GM12891 (cell line): ENCODE measurements at regions not wholly inside any gene's neighbourhood (a gene's known extent, or its start where the extent isn't known, plus 50 kb on each side); places are given as distances from the start of the nearest gene placed in this dataset.

ENCODE experiments used
- DNase-seq: peaks from one replicate; pipeline ENCODE4 v3.0.0; 2011; ENCODE audit warnings: low spot score; ENCODE audit not compliant: insufficient read length
- FAIRE-seq: peaks from 2 replicates; lab custom pipeline; 2011; peaks lifted over from hg19 to GRCh38; lab: Jason Lieb, UNC
- PAX5 ChIP-seq: IDR thresholded peaks from 2 replicates; pipeline ENCODE4 v1.6.1; 2011; ENCODE audit warnings: low read length, moderate library complexity, mild to moderate bottlenecking; ENCODE audit not compliant: insufficient read depth, severe bottlenecking
- POLR2A ChIP-seq: IDR thresholded peaks from 2 replicates; pipeline ENCODE4 v1.6.1; 2011; ENCODE audit warnings: low read depth, low read length, control low read depth
- POLR2AphosphoS5 ChIP-seq: IDR thresholded peaks from 2 replicates; pipeline ENCODE4 v1.6.1; 2011; ENCODE audit warnings: low read depth, low read length, control low read depth
- POU2F2 ChIP-seq: IDR thresholded peaks from 2 replicates; pipeline ENCODE4 v1.6.1; 2011; ENCODE audit warnings: low read depth, mild to moderate bottlenecking, control low read depth, low read length, moderate library complexity
- SPI1 ChIP-seq: IDR thresholded peaks from 2 replicates; pipeline ENCODE4 v1.6.1; 2011; ENCODE audit warnings: low read depth, low read length, control low read depth
- TAF1 ChIP-seq: IDR thresholded peaks from 2 replicates; pipeline ENCODE4 v1.6.1; 2011; ENCODE audit warnings: low read depth, low read length, control low read depth

- TF ChIP-seq SPI1 (no peak), POLR2AphosphoS5 (no peak), POLR2A (no peak), PAX5 (no peak), POU2F2 (no peak), TAF1 (no peak)
- no peak for FAIRE-seq
- no peak for DNase-seq
Observed at GRCh38 chr9:28032268-28032590, 458.9 kb upstream of the C9orf72 start.

DNA sequence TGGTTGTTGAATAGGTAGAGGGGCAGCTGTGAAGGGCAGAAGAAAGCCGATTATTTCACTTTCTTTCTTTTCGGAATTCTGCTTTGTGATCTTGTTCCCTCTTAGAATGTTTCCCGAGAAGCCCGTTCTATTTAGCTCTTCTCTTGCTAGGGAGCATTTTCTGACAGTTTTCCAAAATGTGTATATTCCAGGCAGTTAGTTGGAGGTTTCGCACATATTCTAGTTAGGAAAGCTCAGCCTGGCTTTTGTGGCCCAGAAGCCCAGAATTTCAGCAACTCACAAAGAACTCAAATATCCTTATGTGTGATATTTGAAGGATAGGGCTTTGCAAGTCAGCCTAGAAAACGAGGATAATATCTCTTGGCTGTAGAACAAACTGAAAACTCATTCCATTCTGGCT, 461.0 kb upstream of the C9orf72 start:
- no peak for FAIRE-seq
- DNase-seq: no peak
- no peak for TF ChIP-seq PAX5

GRCh38 chr9:28037968-28038367, 464.7 kb upstream of the C9orf72 start:
- TF ChIP-seq TAF1 (no peak), POLR2AphosphoS5 (no peak), POU2F2 (no peak), PAX5 (no peak), SPI1 (no peak), POLR2A (no peak)
- FAIRE-seq: no peak

DNA sequence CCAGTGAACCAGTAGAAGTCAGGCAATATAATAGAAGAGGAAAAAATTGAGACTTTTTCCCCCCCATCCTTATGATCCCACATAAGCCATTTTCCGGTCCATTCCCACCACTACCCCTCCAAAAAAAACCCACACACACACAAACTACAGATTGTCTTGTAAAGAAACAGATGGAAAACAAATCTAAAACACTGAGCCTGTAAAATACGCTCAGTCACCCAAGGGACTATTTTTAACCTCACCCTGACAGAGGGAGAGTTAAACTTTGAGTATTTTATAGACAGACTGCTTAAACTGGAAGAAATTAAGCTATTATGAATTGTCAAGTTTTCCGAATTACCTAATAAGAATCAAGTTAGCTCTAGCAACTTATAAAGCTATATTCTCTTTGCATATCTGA, 471.8 kb upstream of the C9orf72 start:
- FAIRE-seq (no peak), DNase-seq (no peak)
- no peak for TF ChIP-seq POU2F2
- no peak for TF ChIP-seq POLR2AphosphoS5
- no peak for TF ChIP-seq PAX5
- TF ChIP-seq POLR2A: no peak
- TF ChIP-seq SPI1: no peak
- no peak for TF ChIP-seq TAF1

More at GRCh38 chr9:28037968-28038367, 464.7 kb upstream of the C9orf72 start:
- no peak for DNase-seq

DNA sequence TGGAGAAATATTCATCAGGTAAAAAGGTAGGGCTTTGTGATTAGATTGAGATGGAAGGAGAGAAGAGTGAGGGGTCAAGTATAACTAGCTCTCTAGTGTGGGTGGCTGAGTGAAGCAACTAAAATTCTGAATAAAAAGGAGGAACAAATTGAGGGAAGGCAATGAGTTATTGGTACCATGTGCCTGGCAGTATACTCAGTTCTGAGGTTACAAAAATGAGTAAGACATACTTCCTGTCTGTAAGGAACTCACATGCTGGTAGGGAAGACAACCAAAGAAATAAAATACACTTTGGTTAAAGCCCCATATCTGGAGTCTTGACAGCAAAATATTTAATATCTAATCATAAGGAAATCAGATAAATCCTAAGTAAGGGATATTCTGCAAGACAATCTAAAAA, 476.8 kb upstream of the C9orf72 start:
- DNase-seq: no peak
- TF ChIP-seq POU2F2 (no peak), POLR2AphosphoS5 (no peak), SPI1 (no peak), TAF1 (no peak), PAX5 (no peak), POLR2A (no peak)
- no peak for FAIRE-seq

DNA sequence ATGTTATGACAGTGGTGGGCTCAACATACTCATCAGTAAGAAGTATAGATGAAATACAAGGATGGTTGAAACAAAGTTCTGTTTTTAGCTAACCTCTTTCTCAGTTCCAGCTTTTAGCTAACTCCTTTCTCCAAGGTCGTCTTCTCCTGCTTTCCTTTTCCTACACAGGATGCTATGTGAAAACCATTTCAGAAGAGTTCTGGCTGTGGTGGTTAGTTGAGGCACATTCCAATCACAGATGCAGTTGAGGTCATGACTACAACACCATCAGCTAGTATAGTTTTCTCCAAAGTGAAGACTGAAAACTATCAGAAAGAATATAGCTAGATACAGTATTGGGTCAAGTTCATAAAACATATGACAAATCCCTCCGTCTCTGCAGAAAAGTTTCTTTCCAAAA, 477.7 kb upstream of the C9orf72 start:
- DNase-seq: no peak
- no peak for FAIRE-seq
- TF ChIP-seq TAF1 (no peak), PAX5 (no peak), POLR2A (no peak), SPI1 (no peak), POLR2AphosphoS5 (no peak), POU2F2 (no peak)

DNA sequence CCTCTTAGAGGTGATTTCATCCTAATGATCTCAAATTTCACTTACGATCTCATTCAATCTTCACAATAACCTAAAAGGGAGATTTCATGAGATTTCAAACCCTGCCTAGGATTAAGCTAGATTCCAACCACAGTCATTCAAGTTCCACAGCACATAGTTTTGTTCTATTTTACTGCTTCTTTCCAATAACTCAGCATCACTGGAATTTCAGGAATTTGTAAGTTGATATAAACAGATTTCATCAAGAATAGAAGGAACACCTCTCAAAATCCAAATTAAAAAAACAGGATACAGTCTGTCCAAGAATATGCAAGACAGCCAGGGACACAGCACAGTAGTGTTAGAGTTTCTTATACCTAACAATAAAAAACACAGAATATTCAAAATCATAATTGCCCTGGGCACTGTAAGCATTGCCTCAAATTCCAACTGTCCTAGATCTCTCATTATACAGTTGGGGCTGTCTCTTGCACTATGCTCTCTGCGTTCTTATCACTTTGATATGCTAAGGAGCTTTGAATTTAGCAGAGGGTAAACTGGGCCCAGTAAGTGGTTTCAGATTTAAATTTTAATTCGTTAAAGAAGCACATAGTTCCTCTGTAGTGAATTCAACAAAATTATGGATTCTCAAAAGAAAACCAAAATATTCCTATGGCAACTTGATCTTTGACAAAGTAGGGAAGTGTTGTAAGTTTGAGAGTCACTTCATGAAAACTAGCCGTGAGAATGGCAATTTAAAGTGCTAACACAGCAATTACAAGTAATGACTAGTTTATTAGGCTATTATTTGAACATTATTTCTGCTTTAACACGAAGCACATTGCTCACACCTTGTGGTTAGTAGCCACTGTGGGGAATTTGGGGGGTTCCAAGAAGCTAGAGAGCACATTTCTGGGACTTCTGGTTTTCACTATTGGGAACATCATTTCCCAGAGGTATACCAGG, 478.6 kb upstream of the C9orf72 start:
- TF ChIP-seq PAX5 (no peak), SPI1 (no peak), TAF1 (no peak), POLR2AphosphoS5 (no peak), POLR2A (no peak), POU2F2 (no peak)
- FAIRE-seq: no peak
- no peak for DNase-seq

- TF ChIP-seq POLR2A (no peak), PAX5 (no peak), SPI1 (no peak), POLR2AphosphoS5 (no peak), TAF1 (no peak), POU2F2 (no peak)
- no peak for DNase-seq
- FAIRE-seq: no peak
Observed at GRCh38 chr9:28053096-28053777, 480.0 kb upstream of the C9orf72 start.

GRCh38 chr9:28056006-28056405, 482.7 kb upstream of the C9orf72 start:
- FAIRE-seq (no peak), DNase-seq (no peak)
- TF ChIP-seq POLR2A (no peak), POU2F2 (no peak), TAF1 (no peak), SPI1 (no peak), PAX5 (no peak), POLR2AphosphoS5 (no peak)

- DNase-seq: no peak
- FAIRE-seq: no peak
- TF ChIP-seq POLR2AphosphoS5 (no peak), PAX5 (no peak), POU2F2 (no peak), SPI1 (no peak), TAF1 (no peak), POLR2A (no peak)
Observed at GRCh38 chr9:28056466-28056865, 483.2 kb upstream of the C9orf72 start.
